Fibroblast of mammary gland (primary cell): ENCODE measurements at regions not wholly inside any gene's neighbourhood (a gene's known extent, or its start where the extent isn't known, plus 50 kb on each side); places are given as distances from the start of the nearest gene placed in this dataset.
"Not testable (repeated sequence)": the region's sequence is repeated elsewhere in the genome, so short reads cannot be mapped to it uniquely, and the experiment has no call there.

Experiments
- DNase-seq: peaks from one replicate; pipeline ENCODE4 v3.0.0-alpha.2; 2010; ENCODE audit warnings: low read depth
- H3K4me3 ChIP-seq: 2 replicates; pipeline ENCODE4 v1.5.1; 2011; ENCODE audit warnings: low read depth, mild to moderate bottlenecking, low read length, moderate library complexity; ENCODE audit not compliant: control insufficient read depth
- TF ChIP-seq, protein P1 (sequence below): conservative IDR thresholded peaks from 2 replicates; pipeline ENCODE4 v1.5.1; 2011; ENCODE audit warnings: low read depth, low read length, inconsistent platforms; ENCODE audit not compliant: control insufficient read depth, insufficient read depth

DNA sequence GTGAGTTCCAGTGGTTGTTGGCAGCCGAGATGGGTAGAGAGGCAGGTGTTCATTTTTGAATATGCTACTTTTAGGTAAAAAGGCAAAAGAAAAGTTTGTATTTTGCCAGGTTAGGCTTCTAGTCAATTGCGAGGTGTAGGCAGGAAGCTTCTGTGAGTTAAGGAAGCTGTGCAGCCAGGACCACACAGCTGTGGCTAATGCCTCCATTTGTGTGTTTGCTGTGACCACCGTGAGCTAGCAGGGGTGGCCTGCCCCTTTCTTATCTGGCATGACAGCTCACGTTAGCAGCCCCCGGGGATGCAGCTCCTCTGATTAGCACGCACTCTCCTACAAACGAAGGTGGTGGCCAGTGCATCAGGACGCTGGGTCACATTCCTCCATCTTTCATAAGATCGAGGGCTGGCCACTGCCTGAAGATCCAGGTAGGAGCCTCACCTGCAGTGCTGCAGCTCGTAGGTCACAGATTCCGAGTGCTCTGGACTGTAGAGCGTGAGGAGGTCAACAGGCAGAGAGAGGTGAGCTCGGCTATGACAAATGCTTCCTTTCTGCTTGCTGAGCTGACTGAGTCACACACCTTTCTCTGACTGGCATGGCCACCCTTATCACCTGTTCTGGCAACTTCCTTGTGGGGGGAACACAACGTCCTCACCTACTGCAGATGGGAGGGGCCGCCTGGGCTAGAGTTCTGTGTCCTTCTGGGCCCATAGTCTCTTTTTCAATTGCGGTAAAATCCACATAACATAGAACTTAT is 244.4 kb downstream of the HS3ST3B1 start:
- H3K4me3 ChIP-seq, result no peak overlapping the region
- TF ChIP-seq, protein P1, sequence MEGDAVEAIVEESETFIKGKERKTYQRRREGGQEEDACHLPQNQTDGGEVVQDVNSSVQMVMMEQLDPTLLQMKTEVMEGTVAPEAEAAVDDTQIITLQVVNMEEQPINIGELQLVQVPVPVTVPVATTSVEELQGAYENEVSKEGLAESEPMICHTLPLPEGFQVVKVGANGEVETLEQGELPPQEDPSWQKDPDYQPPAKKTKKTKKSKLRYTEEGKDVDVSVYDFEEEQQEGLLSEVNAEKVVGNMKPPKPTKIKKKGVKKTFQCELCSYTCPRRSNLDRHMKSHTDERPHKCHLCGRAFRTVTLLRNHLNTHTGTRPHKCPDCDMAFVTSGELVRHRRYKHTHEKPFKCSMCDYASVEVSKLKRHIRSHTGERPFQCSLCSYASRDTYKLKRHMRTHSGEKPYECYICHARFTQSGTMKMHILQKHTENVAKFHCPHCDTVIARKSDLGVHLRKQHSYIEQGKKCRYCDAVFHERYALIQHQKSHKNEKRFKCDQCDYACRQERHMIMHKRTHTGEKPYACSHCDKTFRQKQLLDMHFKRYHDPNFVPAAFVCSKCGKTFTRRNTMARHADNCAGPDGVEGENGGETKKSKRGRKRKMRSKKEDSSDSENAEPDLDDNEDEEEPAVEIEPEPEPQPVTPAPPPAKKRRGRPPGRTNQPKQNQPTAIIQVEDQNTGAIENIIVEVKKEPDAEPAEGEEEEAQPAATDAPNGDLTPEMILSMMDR, result no peak
- DNase-seq, result no peak

DNA sequence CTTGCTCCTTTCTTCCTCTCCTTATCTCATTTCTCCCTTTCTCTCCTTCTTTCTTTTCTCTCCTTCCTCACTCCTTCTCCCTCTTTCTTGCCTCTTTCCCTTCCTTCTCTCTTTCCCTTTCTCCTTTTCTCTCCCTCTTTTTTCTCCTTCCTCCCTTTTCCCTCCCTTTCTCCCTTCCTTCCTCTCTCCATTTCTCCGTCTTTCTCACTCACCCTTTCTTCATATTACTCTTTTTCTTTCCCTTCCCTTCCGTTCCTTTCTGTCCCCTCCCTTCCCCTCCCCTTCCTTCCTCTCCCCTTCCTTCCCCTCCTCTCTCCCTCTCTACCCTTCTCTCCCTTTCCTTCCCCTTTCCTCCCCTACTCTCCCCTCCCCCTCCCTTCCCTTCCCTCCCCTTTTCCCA is 240.8 kb downstream of the HS3ST3B1 start:
- TF ChIP-seq, protein P1, result no peak
- H3K4me3 ChIP-seq, result no peak overlapping the region
- no peak for DNase-seq

- TF ChIP-seq, protein P1, result no peak
- no peak for DNase-seq
- H3K4me3 ChIP-seq, result no peak overlapping the region
Measured at GRCh38 chr17:14539801-14540200, 238.9 kb downstream of the HS3ST3B1 start.

DNA sequence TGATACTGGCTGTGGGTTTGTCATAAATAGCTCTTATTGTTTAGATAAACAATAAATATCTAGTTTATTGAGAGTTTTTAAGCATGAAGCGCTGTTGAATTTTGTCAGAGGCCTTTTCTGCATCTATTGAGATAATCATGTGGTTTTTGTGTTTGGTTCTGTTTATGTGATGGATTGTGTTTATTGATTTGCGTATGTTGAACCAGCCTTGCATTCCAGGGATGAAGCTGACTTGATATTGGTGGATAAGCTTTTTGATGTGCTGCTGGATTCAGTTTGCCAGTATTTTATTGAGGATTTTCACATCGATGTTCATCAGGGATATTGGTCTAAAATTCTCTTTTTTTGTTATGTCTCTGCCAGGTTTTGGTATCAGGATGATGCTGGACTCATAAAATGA is 231.4 kb downstream of the HS3ST3B1 start:
- not testable (repeated sequence) for DNase-seq, H3K4me3 ChIP-seq

- no peak for DNase-seq
- TF ChIP-seq, protein P1, result no peak
- H3K4me3 ChIP-seq, result no peak overlapping the region
Measured at GRCh38 chr17:14525551-14526455, 224.9 kb downstream of the HS3ST3B1 start.

- TF ChIP-seq, protein P1, result no peak
- DNase-seq, result no peak
- no peak overlapping the region for H3K4me3 ChIP-seq
Measured at GRCh38 chr17:14522795-14523387, 222.0 kb downstream of the HS3ST3B1 start.

DNA sequence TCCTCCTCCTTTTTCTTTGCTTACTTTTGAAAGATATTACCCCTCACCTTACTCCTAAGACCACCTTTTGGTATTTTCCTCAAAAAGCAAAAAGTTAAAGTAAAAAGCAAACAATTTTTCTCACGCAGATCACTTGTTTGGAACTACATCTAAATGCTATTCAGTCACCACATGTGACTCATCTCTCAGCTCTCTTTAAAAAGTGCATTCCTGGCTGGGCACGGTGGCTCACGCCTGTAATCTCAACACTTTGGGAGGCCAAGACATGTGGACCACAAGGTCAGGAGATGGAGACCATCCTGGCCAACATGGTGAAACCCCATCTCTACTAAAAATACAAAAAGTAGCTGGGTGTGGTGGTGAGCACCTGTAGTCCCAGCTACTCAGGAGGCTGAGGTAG is 218.0 kb downstream of the HS3ST3B1 start:
- peak; percentile 20 for DNase-seq

More for the DNA sequence above, 218.0 kb downstream of the HS3ST3B1 start:
- H3K4me3 ChIP-seq, result not testable (repeated sequence)
